Right forelimb (tissue), 1 donor: ENCODE measurements at regions not wholly inside any gene's neighbourhood (a gene's known extent, or its start where the extent isn't known, plus 50 kb on each side); places are given as distances from the start of the nearest gene placed in this dataset.

Experiments
- DNase-seq: peaks from one replicate; pipeline ENCODE4 v3.0.0-alpha.2; 2018

DNA sequence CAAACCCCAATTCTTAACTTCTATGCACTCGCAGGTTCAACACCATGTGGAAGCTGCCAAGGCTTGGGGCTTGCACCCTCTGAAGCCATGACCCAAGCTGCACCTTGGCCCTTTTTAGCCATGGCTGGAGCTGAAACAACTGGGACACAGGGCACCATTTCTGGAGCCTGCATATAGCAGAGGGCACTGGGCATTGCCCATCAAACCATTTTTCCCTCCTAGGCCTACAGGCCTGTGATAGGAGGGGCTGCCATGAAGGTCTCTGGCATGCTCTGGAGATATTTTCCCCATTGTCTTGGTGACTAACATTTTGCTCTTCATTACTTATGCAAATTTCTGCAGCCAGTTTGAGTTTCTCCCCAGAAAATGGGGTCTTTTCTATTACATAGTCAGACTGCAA, 484.7 kb downstream of the EPHA7 start:
- no peak for DNase-seq

- DNase-seq = no peak
These were observed 489.2 kb downstream of the EPHA7 start for GRCh38 chr6:92930171-92930570.

DNA sequence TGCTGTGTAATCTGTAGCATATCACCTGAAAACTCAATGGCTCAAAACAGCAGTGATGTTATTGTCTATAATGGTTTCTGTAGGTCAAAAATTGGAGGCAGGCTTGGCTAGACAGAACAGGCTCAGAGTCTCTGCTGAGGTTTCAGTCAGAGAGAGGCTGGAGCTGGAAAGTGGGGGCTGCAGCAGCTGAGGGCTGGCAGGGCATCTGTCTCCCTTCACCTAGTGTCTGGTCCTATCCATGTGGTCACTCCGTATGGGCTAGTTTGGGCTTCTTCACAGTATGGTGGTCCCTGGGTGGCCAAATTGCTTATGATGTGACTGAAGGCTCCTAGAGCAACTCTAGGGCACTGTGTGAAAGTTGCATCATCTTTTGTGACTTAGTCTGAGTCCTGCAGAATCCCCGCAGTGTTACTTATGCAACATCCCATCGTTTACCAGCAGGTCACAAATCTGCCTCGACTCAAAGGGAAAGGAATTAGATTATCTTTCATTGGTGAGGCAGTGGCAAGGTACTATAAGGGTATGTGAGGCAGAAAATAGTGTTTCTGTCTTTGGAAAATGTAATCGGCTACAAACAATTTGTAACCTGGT, 497.0 kb downstream of the EPHA7 start:
- no peak for DNase-seq

DNA sequence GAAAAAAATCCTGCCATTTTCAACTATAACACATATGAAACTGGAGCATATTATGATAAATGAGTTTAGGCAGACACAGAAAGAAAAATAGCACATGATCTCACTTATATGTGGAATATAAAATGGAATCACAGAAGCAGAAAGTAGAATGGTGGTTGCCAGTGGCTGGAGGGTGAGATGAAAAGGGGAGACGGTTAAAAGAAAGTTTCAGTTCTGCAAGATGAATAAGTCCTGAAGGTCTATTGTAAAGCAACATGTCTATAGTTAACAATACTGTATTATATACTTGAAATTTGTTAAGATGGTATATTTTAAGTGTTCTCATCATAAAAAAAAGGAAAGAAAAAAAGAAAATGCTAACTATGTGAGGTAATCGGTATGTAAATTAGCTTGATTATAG, 503.9 kb downstream of the EPHA7 start:
- DNase-seq = no peak

- DNase-seq = no peak
These were observed 508.1 kb downstream of the EPHA7 start for GRCh38 chr6:92911301-92911700.

GRCh38 chr6:92910646-92911045, 508.7 kb downstream of the EPHA7 start:
- no peak for DNase-seq

DNA sequence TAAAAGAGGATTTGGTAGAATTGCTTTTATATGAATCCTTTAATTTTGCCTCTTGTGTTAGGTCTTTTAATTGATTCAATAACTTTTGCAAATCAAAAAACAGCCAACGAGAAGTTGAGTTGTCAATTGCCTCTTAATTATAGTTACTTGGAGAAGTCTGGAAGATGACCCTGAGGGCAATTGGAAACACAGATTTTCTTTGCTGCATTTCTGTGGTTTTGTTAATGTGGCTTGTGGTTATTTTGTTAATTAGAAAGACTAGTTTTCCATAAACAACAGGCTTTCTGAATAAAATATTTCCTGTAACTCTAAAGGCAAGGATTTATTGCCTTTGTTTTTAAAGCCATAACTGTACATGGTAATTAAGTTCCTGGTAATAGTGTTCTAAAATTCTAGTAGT, 513.0 kb downstream of the EPHA7 start:
- no peak for DNase-seq

- DNase-seq = no peak
These were observed 525.6 kb downstream of the EPHA7 start for GRCh38 chr6:92893741-92894140.

- DNase-seq = no peak
These were observed 526.7 kb downstream of the EPHA7 start for GRCh38 chr6:92892626-92893170.

DNA sequence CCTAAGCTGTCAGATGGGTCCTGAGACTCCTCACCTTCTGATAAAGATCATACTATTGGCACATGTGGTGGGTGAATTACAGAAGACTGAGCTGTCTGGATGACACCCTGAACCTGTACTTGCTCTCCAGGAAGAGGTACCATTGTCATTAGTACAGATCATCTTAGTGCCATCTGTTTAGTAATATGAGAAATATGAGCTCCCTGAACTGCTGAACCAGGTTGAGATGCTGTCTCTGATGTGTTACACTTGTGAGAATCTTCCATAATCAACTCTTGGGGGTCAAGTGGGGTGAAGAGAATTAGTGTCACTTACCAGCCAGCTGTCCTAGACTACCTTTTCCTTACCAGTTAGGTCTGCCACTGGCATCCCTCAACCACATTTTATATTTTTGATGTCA, 531.0 kb downstream of the EPHA7 start:
- DNase-seq = no peak

DNA sequence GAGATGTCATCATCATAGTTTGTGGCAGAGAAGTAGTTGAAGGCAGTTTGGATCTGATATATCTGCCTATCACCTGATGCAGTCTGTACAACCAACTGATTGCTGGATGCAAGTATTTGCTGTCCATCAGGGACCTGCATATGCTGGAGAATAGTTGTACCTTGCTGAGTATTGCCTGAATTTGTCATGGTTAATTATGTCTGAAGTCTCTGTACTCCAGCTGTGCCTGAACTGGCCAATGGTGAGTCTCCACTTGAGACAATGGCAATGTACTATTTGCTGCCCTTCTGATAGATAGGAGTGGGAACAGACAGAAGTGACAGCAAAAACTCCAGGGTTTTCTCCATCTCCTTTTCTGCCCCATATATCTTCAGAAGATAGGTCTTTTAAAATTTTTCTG, 531.5 kb downstream of the EPHA7 start:
- DNase-seq = no peak

GRCh38 chr6:92879526-92879925, 539.8 kb downstream of the EPHA7 start:
- DNase-seq = no peak

GRCh38 chr6:92864966-92865555, 554.3 kb downstream of the EPHA7 start:
- DNase-seq = no peak

GRCh38 chr6:92849636-92850035, 569.7 kb downstream of the EPHA7 start:
- DNase-seq = no peak

DNA sequence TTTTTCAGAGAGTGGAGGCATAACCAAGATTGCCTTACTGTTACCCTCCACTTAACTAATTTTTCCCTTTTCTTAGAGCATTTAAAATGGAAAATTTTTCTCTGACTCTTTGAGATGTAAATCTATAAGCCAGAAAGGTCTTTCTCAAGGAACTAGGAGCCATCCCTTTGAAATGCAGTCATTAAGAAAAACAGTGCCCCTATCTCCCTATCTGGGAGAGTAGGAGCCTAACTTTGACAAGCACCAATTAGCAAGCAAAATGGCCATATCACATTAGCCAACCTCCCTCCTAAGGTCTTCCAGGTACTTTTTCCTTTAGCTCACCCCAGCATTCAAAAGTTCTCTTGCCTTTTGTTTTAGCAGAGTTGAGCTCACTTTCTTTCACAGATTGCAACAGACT, 570.5 kb downstream of the EPHA7 start:
- DNase-seq = no peak

- no peak for DNase-seq
These were observed 570.9 kb downstream of the EPHA7 start for GRCh38 chr6:92848459-92848858.

DNA sequence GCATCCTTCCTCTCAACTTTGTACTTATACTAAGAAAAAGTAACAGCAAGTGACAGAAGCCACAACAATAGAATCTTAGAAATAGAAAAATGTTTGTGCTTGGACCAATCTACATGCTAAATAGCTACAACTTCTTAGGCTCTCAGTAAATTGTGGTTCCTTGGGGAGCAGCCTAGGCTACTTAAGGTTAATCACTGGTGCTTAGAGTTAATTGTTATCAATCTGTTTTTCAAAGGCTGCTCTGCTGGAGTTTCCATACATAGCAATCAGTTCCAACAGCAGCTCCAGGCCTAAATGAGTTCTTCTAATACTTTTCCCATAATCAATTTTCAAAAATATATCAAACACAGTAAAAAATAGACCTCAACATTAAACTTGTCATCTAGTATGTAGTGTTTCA, 571.4 kb downstream of the EPHA7 start:
- no peak for DNase-seq

DNA sequence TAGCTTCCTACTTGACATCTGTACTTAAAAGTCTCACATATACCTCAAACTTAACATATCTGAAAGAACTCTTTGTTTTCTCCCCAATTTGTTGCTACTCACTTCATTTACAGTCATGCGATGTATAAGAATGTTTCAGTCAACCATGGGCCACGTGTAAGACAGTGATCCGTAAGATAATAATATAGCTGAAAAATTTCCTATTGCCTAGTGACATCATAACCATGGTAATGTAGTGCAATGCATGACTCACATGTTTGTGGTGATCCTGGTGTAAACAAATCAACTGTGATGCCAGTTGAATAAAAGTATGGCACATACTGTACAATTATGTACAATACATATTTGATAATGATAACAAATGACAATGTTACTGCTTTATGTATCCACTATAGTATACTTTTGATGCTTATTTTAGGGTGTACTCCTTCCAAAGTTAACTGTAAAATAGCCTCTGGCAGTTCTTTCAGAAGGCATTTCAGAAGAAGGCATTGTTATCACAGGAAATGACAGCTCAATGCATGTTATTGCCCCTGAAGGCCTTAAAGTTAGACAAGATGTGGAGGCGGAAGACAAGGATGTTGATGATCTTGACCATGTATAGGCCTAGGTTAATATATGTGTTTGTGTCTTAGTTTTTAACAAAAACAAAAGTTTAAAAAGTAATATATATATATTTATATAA, 579.0 kb downstream of the EPHA7 start:
- DNase-seq = no peak

GRCh38 chr6:92828788-92829187, 590.6 kb downstream of the EPHA7 start:
- DNase-seq = no peak

DNA sequence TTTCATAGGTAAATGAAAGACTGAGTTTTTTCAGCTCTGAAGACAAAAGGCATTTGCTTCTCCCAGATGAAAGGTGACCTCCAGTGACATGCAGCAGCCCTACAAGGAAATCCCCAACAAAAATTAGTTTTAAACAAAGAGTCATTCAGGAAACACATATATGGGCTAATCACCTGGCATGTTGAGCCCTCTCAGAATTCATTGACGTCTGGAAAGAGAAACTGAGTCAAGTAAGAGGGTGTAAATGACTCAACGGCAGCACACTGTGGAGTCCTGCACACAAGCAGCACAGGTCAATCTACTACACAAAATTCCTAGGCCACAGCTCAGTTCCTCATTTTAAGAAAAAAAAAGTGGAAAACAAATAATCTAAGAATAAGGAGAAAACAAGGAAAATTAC, 592.3 kb downstream of the EPHA7 start:
- DNase-seq = no peak

- DNase-seq = no peak
These were observed 592.7 kb downstream of the EPHA7 start for GRCh38 chr6:92826633-92827032.

- DNase-seq = no peak
These were observed 597.1 kb downstream of the EPHA7 start for GRCh38 chr6:92822222-92822621.

GRCh38 chr6:92820601-92821000, 598.8 kb downstream of the EPHA7 start:
- DNase-seq = no peak

- DNase-seq = no peak
These were observed 608.4 kb downstream of the EPHA7 start for GRCh38 chr6:92810913-92811312.
